GM18498 (cell line): ENCODE measurements at regions not wholly inside any gene's neighbourhood (a gene's known extent, or its start where the extent isn't known, plus 50 kb on each side); places are given as distances from the start of the nearest gene placed in this dataset.
"Not testable (repeated sequence)": the region's sequence is repeated elsewhere in the genome, so short reads cannot be mapped to it uniquely, and the experiment has no call there.

Experiments
- ATAC-seq: cut with Tn5 transposase; IDR thresholded peaks from one replicate; pipeline ENCODE4 v1.9.1; 2021; ENCODE audit warnings: mild to moderate bottlenecking, moderate library complexity; ENCODE audit not compliant: unreplicated experiment

- ATAC-seq: no peak
Observed at GRCh38 chr15:26280281-26280680, 417.2 kb upstream of the ATP10A start.

GRCh38 chr15:26261966-26262365 lies 398.8 kb upstream of the ATP10A start:
- no peak for ATAC-seq

- no peak for ATAC-seq
Observed at GRCh38 chr15:26261413-26261812, 398.3 kb upstream of the ATP10A start.

DNA sequence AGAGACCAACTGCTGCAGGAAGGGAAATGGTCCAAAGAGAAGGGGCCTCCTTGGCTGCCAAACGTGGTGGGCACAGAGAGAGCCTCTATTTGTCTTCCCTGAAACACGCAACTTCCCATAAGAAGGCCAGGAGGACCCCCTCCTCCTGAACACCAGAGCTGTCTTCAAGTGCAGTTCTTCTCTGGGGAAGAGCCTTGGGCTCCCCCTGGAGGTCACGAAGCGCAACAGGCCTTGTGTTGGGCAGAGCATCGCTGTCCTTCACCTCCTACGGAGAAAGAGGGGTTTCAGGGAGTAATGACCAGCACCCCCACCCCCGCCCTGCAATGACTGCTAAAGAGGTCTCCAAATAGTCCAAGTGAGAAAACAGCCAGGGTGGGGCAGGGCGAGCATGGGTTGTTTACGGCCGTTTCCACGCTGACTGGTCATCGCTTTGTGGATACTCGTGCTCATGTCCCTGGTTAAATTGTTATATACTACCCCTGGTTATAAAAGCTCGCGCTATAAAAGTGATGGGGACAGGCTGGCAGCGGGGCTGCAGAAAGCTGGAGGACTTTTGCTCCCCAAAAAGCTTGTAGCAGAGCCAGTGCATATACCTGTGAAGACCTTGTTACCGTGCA lies 397.5 kb upstream of the ATP10A start:
- ATAC-seq: no peak

DNA sequence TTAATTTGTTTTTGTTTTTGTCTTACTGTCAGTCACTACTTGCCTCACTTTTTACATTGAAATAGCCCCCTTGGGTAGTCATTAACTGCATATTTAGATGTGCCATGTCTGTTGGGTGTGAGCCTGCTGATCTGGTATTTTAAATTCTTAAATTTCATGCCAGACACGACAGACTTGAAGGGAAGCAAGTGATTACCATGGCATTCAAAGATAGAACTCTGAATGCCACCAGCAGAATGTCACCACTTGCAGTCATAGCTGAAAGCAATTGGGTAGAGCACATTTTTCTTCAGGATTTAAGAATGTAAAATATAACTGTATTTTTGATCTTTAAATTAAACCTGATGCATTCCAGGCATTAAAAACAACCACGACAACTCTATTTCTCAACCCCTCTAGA lies 396.5 kb upstream of the ATP10A start:
- no peak for ATAC-seq

DNA sequence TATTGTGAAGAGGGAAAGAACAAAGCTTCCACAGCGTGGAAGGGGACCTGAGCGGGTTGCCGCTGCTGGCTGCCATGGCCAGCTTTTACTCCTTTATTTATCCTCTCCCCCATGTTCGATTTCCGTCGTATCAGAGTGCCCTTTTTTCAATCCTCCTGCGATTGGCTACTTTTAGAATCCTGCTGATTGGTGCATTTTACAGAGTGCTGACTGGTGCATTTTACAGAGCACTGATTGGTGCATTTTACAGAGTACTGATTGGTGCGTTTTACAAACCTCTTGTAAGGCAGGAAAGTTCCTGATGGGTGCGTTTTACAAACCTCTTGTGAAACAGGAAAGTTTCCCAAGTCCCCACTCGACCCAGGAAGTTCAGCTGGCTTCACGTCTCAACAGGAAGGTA lies 381.7 kb upstream of the ATP10A start:
- ATAC-seq: not testable (repeated sequence)

DNA sequence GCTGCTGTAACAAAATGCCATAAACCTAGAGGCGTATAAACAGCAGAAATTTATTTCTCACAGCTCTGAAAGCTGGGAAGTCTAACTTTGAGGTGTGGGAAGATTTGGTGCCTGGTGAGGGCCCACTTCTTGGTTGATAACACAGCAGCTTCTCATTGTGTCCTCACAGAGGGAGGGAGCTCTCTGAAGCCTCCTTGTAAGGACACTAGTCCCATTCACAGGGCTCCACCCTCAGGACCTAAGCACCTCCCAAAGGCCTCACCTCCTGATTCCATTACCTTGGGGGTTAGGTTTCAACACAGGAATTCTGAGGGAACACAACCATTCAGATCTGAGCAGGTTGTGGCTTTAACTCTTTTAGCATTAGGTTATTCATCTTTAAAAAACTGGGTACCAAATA lies 380.3 kb upstream of the ATP10A start:
- ATAC-seq: no peak

- no peak for ATAC-seq
Observed at GRCh38 chr15:26242565-26243071, 379.5 kb upstream of the ATP10A start.

- ATAC-seq: no peak
Observed at GRCh38 chr15:26235864-26236263, 372.7 kb upstream of the ATP10A start.

DNA sequence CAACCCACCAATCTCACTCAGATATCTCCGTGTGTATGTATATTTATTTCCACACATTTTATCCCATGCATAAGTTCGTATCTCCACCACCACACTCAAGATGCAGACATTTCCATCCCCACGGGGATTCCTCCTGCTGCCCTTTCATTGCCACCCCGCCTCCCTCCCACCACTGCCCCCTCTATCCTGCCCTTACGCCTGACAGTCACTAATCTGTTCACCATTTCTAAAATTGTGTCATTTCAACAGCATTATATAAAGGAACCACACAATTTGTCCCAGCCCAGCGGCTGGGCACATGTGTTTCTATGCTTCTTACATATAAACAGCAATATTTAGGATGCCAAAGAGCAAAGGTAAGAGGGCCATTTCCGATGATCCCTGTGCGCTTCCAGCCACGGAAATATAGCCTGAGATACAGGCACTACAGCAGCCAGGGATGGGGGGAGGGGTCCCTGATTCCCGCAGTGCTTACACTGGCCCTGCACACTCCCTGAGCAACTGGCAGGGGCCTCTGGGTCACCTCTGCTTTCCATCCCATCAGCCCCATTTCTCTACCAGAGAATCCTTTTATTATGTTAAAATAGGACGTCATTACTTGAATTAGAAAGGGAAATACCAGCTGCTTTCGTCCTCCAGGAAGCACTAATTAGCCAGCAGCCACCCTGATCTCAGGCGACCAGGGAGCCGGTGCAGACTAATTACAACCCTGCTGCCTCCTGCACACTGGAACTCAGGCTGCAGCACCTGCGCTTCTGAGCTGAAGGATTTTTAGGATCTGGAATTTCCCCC lies 372.0 kb upstream of the ATP10A start:
- ATAC-seq: no peak

DNA sequence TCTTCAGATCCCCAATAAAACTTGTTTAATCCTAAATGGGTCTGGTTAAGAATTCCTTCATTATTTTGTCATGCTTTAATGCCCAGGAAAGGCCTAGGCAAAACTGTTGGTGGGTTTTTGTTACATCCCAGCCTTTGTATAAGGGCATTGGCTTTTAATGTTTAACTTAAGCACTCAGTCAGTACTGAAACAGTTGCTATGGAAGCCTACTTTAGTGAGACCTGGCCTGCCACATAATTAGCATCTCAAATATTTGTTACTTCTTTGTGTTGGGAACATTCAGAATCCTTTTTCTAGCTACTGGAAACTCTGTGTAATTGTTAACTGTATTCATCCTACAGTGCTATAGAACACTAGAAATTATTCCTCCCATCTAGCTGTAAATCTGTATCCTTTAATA lies 369.6 kb upstream of the ATP10A start:
- ATAC-seq: no peak

- ATAC-seq: no peak
Observed at GRCh38 chr15:26231096-26231495, 368.0 kb upstream of the ATP10A start.

GRCh38 chr15:26224266-26224665 lies 361.1 kb upstream of the ATP10A start:
- ATAC-seq: no peak

GRCh38 chr15:26223720-26224119 lies 360.6 kb upstream of the ATP10A start:
- no peak for ATAC-seq

DNA sequence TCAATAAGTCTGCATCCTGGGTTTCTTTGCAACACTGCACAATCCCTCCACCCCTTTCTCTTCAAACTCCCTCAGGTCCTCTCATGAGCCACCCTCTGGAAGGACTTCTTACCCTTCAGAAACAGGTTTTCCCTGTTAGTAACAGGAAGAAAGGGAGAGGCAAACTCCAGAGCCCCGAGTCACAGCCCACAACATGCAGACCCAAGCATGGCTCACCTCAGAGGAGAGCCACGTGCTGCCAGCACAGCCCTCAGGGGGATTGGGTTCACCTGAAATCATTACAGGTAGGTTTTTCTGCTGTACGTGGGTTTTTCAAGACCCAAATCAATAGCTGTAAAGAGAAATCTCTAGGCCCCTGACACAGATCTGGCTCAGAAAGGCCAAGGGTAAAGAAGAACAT lies 359.7 kb upstream of the ATP10A start:
- ATAC-seq: no peak

DNA sequence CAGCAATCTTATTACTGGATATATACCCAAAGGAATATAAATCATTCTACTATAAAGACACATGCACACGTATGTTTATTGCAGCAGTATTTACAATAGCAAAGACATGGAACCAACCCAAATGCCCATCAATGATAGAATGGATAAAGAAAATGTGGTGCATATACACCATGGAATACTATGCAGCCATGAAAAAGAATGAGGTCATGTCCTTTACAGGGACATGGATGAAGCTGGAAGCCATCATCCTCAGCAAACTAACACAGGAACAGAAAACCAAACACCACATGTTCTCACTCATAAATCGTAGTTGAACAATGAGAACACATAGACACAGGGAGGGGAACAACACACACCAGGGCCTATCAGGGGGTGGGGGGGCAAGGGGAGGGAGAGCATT lies 353.9 kb upstream of the ATP10A start:
- ATAC-seq: not testable (repeated sequence)

DNA sequence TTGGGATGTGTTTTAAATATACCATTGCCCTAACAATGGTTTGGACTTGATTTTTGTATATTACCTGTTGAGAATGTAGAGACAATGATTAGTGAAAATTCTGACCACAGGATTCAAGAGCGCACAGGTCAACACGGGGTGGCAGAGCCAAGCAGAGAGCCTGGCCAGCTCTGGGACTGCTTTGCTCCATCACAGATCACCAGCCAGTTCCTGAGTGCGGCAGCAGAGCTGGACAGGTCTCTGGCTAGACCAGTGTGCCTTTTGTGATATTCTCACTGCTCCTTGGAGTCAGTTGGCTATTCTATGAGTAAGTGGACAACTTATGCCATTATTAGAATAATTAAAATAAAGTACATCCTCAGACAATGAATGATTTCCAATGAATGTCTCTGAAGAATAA lies 351.2 kb upstream of the ATP10A start:
- ATAC-seq: no peak

GRCh38 chr15:26213427-26213826 lies 350.3 kb upstream of the ATP10A start:
- no peak for ATAC-seq

- ATAC-seq: no peak
Observed at GRCh38 chr15:26212109-26212508, 349.0 kb upstream of the ATP10A start.

DNA sequence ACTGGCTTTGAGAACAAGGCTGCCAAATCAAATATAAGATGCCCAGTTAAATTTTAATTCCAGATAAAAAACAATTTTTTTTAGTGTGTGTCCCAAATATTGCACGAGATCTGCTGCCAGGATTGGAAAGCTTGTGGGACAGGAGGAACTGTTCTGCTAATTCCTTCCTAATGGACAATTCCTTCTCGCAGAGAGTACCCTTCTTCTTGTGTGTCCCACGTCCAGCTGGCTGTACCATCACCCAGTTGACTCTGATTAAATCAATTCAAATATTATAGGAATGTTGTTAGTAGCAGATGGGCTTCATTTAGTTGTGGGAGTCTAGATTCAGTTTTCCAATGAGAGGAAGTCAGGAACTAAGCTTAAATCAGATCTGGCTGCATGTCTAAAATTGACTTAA lies 347.9 kb upstream of the ATP10A start:
- no peak for ATAC-seq

DNA sequence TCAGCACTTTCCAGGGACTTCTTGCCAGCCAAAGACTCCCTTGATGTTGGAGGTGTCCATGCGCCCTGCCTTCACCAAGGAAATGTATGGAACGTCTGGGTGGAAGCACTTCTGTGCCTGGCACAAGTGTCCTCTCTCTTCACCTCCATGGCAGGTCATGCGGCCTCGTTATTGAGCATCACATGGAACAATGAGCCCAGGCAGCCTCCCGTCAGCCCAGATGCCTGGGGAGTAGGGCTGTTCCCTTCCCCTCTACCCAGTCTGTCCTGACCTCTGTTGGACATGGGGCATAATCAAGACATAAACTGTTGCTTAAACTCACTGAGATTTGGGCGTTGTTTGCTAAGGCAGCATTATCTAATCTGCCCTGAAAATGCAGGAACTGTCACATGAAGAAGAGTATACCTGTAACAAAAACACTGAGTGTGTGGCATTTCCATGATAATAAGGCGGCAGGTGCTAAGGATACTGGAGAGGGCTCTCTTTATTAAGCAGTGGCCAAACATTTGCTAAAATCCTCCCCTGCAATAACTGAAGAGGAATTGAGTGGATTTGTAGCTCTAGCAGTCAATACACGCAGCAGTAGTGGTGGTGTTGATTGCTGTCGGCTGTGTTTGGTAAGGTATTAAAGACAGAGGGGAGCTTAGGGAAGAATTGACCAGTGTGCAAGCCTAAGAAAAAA lies 338.2 kb upstream of the ATP10A start:
- ATAC-seq: no peak

- ATAC-seq: no peak
Observed at GRCh38 chr15:26200427-26200826, 337.3 kb upstream of the ATP10A start.
